ENCODE measurements at regions not wholly inside any gene's neighbourhood (a gene's known extent, or its start where the extent isn't known, plus 50 kb on each side); places are given as distances from the start of the nearest gene placed in this dataset.

GRCh38 chr2:150587547-150588505, 100.4 kb upstream of the RND3 start:
- DNase-seq, result no peak

GRCh38 chr2:150586858-150587257, 99.4 kb upstream of the RND3 start:
- DNase-seq, result no peak

GRCh38 chr2:150585221-150585971, 97.9 kb upstream of the RND3 start:
- no peak for DNase-seq

- DNase-seq, result no peak
These were observed 96.6 kb upstream of the RND3 start for GRCh38 chr2:150584081-150584480.

- DNase-seq, result no peak
These were observed 94.4 kb upstream of the RND3 start for GRCh38 chr2:150581717-150582472.

GRCh38 chr2:150578481-150578880, 91.0 kb upstream of the RND3 start:
- no peak for DNase-seq

GRCh38 chr2:150575861-150576260, 88.4 kb upstream of the RND3 start:
- no peak for DNase-seq

GRCh38 chr2:150572961-150573395, 85.5 kb upstream of the RND3 start:
- DNase-seq, result no peak

GRCh38 chr2:150572194-150572766, 84.8 kb upstream of the RND3 start:
- DNase-seq, result no peak

- DNase-seq, result no peak
These were observed 83.7 kb upstream of the RND3 start for GRCh38 chr2:150571121-150571520.

GRCh38 chr2:150570712-150571111, 83.2 kb upstream of the RND3 start:
- peak; percentile 31 for DNase-seq

- no peak for DNase-seq
These were observed 82.3 kb upstream of the RND3 start for GRCh38 chr2:150569761-150570160.

- peak; percentile 43 for DNase-seq
These were observed 80.4 kb upstream of the RND3 start for GRCh38 chr2:150567771-150568301.

GRCh38 chr2:150566289-150566688, 78.8 kb upstream of the RND3 start:
- no peak for DNase-seq

- no peak for DNase-seq
These were observed 73.6 kb upstream of the RND3 start for GRCh38 chr2:150561076-150561475.

- DNase-seq, result no peak
These were observed 69.6 kb upstream of the RND3 start for GRCh38 chr2:150557020-150557600.

GRCh38 chr2:150555611-150556356, 68.3 kb upstream of the RND3 start:
- DNase-seq, result no peak

- DNase-seq, result no peak
These were observed 66.6 kb upstream of the RND3 start for GRCh38 chr2:150554046-150554445.

GRCh38 chr2:150552041-150552820, 64.8 kb upstream of the RND3 start:
- no peak for DNase-seq

- DNase-seq, result no peak
These were observed 61.9 kb upstream of the RND3 start for GRCh38 chr2:150549381-150549780.
